Endothelial cell of hepatic sinusoid (primary cell): ENCODE measurements at regions not wholly inside any gene's neighbourhood (a gene's known extent, or its start where the extent isn't known, plus 50 kb on each side); places are given as distances from the start of the nearest gene placed in this dataset.

Experiments used
- in situ Hi-C: cut with HindIII; loops from 2 replicates; pipeline ENCODE4 v1.10.0; 2017; ENCODE audit warnings: low sequenced_read_pairs

- in situ Hi-C loops, result no loop called here
These were observed 354.2 kb upstream of the KCNN2 start for GRCh38 chr5:114007678-114008077.

DNA sequence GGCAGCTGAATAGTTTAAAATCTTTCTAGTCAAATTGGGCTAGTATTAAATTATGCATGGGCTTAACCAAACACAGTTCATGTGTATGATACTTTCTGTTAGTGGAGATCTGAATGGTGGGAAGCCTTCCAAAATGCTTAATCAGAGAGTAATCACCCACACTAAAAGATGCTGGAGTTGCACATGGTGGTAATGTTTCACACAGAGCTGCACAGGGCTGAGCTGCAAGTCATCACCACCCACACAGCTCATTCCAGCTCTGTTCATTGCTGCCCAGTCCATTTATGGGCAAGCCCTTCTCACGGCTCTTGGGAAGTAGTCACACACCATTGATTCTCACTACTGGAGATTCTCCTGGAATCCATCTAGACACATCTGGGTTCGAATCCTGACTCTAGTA is 351.5 kb upstream of the KCNN2 start:
- in situ Hi-C loops, result no loop called here

DNA sequence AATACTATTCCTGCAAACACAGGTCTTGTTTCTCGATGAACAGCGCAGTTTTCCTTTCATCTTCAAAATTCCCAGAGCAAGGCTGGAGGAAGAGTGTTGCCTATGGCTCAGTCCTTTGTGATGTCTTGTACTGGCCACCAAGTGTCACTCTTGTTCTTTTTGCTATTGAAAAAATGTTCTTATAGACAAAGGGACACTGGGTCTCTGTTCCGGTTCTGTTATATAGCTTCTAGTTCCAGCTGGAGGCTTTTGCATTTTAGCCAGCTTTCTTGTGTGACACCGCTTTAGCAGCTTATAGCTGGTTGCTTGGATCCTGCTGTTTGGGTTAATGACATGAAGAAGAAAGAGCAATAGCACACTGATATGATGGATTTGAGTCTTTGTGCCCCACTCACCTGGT is 343.7 kb upstream of the KCNN2 start:
- in situ Hi-C loops, result no loop called here

- in situ Hi-C loops, result no loop called here
These were observed 323.1 kb upstream of the KCNN2 start for GRCh38 chr5:114038756-114039155.

- in situ Hi-C loops, result no loop called here
These were observed 311.8 kb upstream of the KCNN2 start for GRCh38 chr5:114050087-114050486.

GRCh38 chr5:114053372-114053771 is 308.5 kb upstream of the KCNN2 start:
- in situ Hi-C loops, result no loop called here

DNA sequence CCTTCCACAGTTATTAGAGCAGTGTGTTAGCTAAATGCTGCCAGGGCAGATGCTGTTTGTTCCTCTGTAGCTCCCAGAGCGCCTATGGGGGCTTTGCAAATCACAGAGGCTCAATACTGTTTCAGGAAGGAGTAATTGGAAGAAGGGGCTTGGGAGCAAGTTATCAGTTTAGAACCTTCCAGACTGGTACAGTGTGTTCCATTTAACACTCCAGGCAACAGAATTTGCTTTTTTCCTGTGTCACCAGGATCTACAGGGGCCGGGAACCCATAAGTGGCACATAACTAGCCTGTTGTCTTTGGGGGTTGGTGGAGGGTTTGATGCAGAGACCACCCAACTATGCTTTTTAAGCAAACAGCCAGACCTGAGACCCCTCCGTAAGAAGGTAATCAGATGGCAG is 307.3 kb upstream of the KCNN2 start:
- in situ Hi-C loops, result no loop called here

GRCh38 chr5:114055318-114056184 is 306.3 kb upstream of the KCNN2 start:
- in situ Hi-C loops, result no loop called here

GRCh38 chr5:114056185-114056538 is 305.7 kb upstream of the KCNN2 start:
- in situ Hi-C loops, result no loop called here

- in situ Hi-C loops, result no loop called here
These were observed 301.0 kb upstream of the KCNN2 start for GRCh38 chr5:114060866-114061265.

- in situ Hi-C loops, result no loop called here
These were observed 298.7 kb upstream of the KCNN2 start for GRCh38 chr5:114062932-114063867.

DNA sequence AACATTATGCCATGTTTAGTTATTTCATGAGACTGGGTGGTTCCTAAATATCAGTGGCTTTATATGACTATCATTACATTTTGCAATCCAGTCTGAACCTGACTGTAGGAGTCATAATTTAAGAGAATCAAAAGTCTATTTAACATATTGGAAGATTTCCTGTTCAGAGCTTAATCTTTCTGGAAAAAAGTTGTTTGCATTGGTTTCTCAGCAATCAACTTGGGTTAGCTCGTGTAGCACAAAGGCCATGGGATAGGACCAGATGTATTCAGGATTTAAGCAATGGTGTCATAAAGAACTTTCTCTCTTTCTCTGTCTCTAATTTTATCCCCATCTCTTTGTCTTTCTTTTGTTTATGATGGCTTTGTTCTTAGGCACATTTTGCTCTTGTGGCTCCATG is 296.0 kb upstream of the KCNN2 start:
- in situ Hi-C loops, result no loop called here

GRCh38 chr5:114070093-114070722 is 291.7 kb upstream of the KCNN2 start:
- in situ Hi-C loops, result no loop called here

DNA sequence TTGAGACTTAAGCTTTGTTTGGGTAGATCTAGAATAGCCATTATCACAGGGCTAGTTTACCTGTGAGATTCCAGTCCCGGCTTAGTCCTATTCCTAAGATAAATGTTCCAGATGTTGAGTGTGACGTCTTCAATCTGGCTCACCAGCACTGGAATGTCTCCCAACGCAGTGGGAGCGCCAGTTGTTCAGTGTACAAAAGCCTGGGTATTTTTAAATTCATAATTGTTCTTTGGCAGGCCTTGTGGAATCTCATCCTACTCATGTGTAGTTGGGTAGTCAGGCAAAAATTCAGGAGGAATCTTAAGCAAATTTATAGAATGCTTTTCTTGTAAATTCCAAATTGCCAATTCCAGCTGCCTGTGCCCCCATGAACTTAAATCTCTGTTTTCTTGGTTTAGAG is 272.6 kb upstream of the KCNN2 start:
- in situ Hi-C loops, result no loop called here

DNA sequence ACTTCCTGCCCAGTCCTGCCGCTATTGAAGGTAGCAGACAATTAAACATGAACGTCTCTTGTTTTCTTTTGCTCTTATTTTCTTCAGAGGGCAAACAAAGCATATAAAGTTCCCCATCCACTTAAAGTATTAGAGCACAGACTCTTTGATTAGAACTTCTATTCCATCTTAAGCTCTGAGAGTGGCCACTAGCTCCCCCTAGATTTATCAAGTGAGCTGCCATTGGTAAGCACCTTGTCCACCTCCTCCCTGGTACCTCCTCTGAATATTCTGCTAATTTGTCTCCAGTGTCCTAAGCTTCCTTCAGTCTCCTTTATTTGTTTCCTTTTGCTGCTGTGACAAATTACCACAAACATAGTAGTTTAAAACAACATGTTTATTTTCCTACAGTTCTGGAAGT is 264.3 kb upstream of the KCNN2 start:
- in situ Hi-C loops, result no loop called here

DNA sequence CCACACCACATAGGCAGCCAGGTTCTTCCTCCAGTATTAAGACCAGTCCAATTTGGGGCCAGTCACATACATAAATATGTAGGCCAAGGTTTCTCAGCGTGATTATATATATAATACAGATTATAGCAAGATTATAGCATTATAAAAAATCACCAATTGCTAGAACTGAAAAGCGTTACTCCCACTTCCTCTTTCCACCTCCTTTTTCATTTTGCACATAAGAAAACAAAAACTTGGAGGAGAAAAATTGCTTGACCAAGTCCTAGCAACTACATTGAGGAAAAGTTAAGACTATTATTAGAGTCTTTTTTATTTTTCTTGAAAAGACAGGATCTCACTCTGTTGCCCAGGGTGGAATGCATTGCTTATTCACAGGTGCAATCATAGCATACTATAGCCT is 262.7 kb upstream of the KCNN2 start:
- in situ Hi-C loops, result no loop called here

DNA sequence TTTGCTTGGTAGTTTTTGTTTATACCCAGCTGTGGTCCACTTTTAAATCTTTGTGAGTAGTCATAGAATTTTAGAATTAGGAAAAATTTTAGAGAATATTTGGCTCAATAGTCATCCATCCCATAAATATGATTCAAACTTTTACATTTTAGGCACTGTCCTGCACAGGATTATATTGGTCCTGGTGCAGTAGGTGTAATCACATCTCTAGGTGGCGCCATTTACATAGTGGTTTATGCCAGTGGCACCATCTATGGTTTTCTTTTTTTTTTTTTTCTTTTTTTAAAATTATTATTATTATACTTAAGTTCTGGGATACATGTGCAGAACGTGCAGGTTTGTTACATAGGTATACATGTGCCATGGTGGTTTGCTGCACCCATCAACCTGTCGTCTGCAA is 260.7 kb upstream of the KCNN2 start:
- in situ Hi-C loops, result loop anchor here (25.0 kb wide), 1 partner anchor 361 kb away; no protein-coding TSS in a partner anchor

DNA sequence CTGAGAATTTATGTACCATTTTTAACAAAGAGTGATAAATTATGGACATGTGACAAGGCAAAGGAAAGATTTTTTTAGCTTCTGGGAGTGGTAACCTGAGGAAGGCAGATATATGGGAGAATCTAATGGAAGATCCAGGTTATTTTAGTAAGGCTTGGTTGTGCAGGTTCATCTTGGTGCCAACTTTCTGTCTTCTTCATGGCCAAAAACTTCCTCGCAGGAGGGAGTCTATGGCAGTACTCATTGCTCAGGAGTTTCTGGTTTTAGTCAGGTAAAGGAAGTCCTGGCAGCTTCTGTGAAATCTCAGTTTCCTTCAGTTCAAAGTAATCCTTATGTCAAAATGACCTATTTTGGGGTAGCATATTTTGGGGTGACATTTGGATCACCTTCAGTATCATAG is 248.3 kb upstream of the KCNN2 start:
- in situ Hi-C loops, result loop anchor here (25.0 kb wide), 1 partner anchor 349 kb away; no protein-coding TSS in a partner anchor

GRCh38 chr5:114116981-114117380 is 244.9 kb upstream of the KCNN2 start:
- in situ Hi-C loops, result loop anchor here (25.0 kb wide), 1 partner anchor 345 kb away; no protein-coding TSS in a partner anchor

DNA sequence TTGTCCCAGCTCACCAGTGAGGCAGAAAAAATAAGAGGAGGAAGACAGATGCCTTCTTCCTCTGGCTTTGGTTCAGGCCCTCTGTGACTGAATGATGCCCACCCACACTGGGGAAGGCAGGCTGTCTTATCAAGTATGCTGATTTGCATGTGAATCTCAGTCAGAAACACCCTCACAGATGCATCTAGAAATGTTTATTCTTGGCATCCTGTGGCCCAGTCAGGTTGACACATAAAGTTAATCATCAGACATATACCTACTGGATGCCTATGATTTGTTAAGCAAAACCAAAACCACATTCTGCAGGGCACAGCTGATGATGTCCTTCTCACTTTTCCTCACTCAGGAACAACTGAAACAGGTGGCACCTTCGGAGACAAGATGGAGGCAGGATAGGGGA is 243.4 kb upstream of the KCNN2 start:
- in situ Hi-C loops, result loop anchor here (25.0 kb wide), 1 partner anchor 344 kb away; no protein-coding TSS in a partner anchor

DNA sequence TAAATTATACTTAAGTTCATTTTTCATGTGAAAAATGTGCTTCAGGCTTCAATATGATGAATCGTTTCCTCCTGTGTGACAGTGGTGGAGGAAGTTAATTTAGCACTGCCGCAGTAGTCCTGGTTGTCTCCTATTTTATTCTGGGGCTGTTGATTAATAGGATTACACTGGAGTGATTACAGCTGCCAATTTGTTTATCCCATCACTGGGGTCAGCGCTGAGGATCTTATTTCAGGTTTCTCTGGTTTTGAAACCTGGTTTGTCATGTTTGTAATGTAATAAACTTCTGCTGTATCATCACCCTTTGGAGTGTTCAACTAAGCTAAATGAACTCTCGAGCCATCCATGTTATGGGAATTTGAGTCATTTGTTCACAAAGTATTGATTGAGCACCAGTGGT is 241.7 kb upstream of the KCNN2 start:
- in situ Hi-C loops, result loop anchor here (25.0 kb wide), 1 partner anchor 342 kb away; no protein-coding TSS in a partner anchor
